GM04503 (cell line): ENCODE measurements at regions not wholly inside any gene's neighbourhood (a gene's known extent, or its start where the extent isn't known, plus 50 kb on each side); places are given as distances from the start of the nearest gene placed in this dataset.
"Not testable (repeated sequence)": the region's sequence is repeated elsewhere in the genome, so short reads cannot be mapped to it uniquely, and the experiment has no call there.

Experiments used
- DNase-seq: peaks from one replicate; pipeline ENCODE4 v3.0.0-alpha.2; 2012; ENCODE audit warnings: low read depth

DNA sequence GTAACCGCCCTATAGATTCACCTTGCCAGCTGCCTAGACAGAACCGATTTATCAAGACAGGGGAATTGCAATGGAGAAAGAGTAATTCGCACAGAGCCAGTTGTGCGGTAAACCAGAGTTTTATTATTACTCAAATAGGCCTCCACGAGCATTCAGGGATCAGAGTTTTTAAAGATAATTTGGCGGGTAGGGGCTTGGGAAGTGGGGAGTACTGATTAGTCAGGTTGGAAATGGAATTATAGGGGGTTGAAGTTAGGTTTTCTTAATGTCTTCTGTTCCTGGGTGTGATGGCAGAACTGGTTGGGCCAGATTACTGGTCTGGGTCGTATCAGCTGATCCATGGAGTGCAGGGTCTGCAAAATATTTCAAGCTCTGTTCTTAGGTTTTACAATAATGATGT lies 756.9 kb upstream of the ADGRB3 start:
- DNase-seq: not testable (repeated sequence)

DNA sequence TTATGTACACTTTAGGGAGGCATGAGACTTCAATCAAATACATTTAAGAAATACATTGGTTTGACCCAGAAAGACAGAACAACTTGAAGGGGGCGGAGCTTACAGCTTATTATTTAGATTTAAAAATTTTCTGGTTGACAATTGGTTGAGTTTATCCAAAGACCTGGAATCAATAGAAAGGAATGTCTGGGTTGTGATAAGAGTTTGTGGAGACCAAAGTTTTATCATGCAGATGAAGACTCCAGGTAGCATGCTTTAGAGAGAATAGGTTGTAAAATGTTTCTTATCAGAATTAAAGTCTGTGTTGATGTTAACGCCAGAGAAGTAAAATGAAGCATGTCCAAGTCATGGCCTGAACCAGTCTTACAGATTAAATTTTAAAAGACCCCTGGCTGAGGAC lies 757.8 kb upstream of the ADGRB3 start:
- DNase-seq: no peak

DNA sequence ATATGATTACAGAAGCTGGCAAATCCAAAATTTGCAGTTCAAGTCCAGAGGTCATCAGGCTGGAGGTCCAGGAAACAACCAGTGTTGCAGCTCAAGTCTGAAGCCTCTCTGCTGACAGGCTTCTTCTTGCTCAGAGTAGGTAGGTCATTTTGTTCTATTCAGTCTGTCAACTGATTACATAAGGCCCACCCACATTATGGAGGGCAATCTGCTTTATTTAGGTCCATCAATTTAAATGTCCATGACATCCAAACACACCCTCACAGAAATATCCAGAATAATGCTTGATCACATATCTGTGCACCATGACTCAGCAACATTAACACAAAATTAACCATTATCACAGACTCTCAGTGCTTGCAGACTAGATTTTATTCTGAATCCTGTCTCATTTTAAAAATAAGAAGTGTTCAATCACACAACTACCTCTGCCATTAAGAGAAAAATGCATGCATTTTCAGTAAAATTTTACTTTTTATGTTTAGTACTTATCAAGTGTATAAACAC lies 759.2 kb upstream of the ADGRB3 start:
- DNase-seq: no peak

DNA sequence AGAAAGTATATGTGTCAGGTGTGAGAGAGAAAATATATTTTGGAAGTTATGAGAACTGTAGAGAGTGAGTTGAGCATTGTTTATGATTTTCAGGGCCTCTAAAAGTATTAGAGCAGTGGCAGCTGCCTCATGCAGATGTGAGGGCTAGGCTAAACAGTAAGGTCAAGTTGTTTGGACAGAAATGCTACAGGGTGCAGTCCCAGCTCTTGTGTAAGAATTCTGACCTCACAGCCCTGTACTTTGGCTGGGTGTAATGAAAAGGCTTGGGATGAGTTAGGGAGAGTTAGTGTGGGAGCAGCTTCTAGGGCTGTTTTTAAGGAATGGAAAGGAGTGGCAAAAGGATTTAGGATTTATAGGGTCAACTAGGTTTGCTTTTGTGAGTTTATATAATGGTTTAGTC lies 764.8 kb upstream of the ADGRB3 start:
- DNase-seq: no peak

DNA sequence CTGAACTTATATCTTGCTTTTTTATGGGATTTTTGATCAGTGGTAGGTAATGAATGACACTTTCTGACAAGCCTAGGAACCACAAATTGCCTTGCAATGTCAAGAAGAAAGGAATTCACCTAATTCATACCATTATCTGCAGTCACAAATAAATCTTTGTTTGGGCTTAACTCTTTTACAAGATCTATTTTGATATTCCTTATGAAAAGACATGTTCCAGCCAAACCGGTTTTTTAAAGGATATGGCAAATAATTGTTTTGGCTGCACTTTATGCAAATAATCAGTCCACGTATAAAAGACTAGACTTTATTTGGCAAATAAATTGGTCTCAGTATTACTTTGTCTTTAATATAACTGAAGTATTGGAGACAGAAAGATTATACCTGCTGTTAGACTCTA lies 771.7 kb upstream of the ADGRB3 start:
- no peak for DNase-seq

DNA sequence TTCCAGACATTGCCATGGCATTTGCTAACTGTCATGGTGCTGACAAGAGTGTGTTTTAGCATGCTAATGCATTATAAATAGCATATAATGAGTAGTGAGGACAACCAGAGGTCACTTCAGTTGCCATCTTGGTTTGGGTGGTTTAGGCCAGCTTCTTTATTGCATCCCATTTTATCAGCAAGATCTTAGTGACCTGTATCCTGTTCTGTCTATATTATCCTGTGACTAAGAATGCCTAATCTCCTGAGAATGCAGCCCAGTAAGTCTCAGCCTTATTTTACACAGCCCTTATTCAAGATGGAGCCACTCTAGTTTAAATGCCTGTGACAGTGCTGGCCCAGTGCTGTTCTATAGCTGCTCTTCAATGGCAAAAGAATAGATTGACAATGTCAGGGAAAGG lies 781.0 kb upstream of the ADGRB3 start:
- no peak for DNase-seq

DNA sequence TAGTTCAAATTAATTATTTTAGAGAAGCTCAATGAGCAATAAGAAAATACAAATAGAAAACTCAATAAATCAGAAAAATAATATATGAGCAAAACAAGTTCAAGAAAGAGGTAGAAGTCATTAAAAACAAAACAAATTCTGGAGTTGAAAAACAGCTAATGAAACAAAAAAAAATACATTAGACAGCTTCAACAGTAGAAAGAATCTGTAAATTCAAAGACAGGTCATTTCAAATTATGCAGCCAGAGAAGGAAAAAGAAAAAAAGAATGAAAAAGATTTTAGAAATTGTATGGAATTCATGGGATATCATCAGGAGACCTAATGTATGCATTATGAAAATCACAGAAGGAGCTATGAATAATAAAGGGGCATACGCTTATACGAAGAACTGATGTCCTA lies 795.3 kb upstream of the ADGRB3 start:
- no peak for DNase-seq

DNA sequence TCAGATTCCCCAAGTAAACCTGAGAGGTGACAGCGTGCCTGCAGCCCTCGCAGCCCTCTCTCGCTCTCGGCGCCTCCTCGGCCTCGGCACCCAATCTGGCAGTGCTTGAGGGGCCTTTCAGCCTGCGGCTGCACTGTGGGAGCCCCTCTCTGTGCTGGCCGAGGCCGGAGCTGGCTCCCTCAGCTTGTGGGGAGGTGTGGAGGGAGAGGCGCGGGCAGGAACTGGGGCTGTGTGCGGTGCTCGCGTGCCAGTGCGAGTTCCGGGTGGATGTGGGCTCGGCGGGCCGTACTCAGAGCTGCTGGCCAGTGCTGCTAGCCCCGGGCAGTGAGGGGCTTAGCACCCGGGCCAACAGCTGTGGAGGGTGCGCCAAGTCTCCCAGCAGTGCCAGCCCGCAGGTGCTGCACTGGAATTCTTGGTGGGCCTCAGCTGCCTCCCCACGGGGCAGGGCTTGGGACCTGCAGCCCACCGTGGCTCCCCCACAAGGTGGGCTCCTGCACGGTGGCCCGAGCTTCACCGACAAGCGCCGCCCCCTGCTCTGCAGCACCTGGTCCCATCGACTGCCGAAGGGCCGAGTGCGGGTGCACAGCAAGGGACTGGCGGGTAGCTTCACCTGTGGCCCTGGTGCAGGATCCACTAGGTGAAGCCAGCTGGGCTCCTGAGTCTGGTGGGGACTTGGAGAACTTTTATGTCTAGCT lies 809.7 kb upstream of the ADGRB3 start:
- no peak for DNase-seq

DNA sequence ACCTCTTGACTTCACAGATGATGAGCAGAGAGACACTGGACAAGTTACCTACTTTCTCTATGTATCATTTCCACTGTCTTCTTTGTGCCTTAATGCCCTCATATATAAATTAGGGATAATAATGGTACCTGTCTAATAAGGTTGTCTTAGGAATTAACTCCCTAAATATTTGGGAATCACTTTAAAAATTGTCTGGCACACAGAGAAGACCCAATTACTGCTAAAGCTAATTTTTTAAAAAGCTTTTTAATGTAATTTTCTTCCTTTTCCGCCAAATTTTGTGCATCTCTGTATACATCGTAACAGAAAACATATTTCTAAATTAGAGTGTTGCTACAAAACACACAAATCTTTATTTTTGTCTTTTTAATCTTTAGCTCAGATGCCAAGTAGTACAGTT lies 816.8 kb upstream of the ADGRB3 start:
- DNase-seq: no peak

DNA sequence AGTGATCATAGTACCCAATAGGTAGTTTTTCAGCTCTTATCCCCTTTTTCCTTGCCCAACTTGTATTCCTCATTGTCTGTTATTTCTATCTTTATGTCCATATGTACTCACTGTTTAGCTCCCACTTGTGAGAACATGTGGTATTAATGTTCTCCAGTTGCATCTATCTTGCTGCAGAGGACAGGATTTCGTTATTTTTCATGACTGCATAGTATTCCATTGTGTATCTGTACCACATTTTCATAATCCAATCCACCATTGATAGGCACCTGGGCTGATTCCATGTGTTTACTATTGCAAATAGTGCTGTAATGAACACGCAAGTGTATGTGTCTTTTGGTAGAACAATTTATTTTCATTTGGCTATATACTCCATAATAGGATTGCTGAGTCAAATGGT lies 819.5 kb upstream of the ADGRB3 start:
- no peak for DNase-seq

DNA sequence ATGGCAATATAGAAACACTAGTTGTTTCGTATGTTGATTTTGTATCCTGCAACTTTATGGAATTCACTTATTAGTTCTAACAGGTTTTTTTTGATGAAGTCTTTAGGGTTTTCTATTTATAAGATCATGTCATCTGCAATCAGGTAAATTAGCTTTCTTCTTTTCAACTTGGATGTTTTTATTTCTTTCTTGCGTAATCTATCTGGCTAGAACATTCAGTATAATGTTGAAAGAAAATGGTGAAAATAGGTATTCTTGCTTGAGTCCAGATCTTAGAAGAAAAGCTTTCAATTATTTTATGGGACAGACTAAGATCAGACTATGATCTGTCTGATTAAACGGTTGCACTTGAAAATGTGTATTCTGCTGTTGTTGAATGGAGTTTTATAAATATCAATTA lies 820.8 kb upstream of the ADGRB3 start:
- no peak for DNase-seq

DNA sequence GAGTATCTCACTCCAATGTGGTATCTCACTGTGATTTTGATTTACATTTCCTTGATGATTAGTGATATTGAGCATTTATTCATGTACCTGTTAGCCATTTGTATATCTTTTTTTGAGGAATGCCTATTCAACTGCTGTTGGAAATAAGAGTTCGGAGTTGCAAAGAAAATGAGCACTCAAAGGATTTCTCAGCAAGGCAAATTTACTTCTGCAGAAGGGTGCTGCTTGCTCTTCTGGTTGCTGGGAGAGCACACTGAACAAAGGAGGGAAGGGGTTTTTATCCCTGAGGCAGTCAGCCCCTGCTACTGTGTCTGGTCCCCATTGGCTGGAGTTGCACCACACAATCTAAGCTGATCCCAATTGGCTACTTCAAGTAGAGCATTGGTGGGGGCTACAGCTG lies 822.4 kb upstream of the ADGRB3 start:
- DNase-seq: no peak

DNA sequence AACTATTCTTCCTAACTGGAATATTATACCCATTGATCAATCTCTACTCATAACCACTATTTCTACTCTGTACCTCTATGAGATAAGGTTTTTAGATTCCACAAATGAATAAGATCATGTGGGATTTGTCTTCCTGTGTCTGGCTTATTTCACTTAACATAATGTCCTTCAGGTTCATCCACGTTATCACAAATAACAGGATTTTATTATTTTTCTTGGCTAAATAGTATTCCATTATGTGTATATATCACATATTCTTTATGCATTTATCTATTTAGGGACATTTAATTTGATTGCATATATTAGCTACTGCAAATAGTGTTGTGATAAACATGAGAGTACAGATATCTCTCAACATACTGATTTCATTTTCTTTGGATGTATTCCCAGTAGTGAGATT lies 823.0 kb upstream of the ADGRB3 start:
- no peak for DNase-seq

DNA sequence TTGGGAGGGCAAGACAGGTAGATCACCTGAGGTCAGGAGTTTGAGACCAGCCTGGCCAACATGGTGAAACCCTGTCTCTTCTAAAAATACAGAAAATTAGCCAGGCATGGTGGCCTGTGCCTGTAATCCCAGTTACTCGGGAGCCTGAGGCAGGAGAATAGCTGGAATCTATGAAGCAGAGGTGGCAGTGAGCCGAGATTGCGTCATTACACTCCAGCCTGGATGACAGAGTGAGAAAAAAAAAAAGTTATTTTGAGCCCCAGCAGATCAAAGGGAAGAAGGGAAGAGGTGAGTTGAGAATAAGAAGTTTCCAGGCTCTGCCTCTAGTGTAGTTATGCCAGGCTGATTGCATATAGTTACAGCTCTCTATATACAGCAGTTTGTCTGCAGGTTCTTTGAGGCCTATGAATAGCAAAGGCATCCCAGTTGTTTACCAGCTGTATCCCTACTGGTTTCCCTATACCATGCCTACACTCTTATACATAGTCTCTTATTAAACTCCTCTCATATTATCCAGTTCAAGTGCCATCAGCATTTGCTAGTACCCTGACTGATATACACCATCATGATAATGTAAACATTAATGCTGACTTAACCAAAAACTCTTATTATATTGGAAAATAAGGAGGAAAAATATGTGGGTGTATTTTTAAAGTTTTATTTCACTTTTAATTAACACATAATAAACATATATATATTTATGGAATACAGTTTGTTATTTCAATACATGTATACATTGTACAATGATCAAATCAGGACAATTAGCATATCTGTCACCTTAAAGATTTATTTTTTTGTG lies 823.6 kb upstream of the ADGRB3 start:
- DNase-seq: no peak

DNA sequence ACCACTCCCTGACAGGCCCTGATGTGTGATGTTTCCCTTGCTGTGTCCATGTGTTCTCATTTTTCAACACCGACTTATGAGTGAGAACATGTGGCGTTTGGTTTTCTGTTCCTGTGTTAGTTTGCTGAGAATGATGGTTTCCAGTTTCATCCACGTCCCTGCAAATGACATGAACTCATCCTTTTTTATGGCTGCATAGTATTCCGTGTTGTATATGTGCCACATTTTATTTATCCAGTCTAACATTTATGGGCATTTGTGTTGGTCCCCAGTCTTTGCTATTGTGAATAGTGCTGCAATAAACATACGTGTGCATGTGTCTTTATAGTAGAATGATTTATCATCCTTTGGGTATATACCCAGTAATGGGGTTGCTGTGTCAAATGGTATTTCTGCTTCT lies 830.3 kb upstream of the ADGRB3 start:
- DNase-seq: not testable (repeated sequence)

DNA sequence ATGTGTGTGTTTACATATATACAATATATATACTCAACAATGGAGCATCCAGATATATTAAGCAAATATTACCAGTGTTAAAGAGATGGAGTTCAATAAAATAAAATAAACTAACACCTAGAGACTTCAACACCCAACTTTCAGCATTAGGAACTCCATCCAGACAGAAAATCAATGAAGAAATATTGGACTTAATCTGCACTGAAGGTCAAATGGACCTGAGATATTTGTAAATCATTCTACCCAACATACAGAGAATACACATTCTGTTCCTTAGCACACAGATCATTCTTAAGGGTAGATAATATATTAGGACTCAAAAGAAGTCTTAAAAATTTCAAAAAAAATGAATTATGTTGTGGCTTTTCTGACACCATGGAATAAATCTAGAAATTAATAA lies 832.3 kb upstream of the ADGRB3 start:
- no peak for DNase-seq

DNA sequence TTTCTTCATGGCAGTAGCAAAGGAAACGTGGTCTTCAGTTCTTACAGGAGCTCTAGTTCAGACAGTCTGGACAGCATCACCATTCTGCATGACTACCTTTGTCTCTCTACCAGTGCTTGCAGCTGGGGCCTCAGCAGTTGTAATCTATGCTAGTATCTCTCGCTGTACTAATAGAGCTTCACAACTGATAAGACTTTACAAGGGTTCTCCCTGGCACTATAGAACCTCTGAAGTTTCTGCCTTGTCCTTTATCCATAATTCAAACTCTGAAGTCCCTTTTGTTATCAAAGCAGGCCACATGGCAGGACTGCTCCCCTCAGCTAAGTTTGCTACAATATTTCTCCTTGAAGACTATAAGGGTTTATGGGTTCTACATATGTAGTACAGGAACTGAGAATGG lies 842.1 kb upstream of the ADGRB3 start:
- no peak for DNase-seq

DNA sequence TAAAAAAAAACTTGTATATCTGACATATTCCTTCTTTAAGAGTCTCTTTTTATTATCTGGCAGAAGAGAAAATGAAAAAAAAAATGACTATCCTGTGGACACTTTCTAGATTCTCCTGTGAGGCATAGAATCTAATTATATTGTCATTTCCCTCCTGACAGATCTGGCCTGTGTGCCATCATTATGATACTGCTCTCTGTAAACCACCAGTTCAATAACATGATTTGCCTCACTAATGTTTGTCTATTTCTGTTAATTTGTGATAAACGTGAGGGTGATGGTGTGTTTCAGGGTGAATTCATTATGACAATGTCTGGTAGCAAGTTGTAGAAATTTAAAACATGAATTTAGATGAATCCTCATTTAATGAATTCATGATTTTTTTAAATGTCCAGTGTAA lies 844.5 kb upstream of the ADGRB3 start:
- DNase-seq: no peak

DNA sequence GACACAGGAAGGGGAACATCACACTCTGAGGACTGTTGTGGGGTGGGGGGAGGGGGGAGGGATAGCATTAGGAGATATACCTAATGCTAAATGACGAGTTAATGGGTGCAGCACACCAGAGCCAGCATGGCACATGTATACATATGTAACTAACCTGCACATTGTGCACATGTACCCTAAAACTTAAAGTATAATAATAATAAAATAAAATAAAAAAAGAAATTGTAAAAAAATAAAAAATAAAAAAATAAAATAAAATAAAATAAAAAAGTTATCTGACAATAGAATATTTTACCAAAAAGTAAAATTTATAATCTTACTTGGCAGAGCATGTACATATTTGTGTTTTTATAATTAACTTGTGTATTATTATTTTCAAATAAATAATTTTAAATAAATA lies 848.0 kb upstream of the ADGRB3 start:
- DNase-seq: not testable (repeated sequence)

DNA sequence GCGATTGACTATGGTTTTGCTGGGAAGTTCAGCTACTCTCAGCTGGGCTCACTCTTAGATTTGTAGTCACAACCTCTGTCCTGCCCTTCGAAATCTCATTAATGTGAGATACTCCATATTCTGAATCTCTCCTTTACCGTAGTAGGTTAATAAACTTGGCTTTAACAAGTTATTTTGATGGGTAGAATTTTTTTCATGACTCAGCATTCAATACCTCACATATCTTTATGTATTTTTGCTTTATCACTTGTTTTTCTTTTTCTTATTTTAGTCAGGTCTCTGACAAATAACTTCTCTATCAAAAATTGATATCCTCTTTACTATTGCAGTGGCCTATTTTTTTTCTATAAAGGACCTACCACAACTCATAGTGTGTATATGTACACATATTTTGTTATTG lies 855.2 kb upstream of the ADGRB3 start:
- DNase-seq: no peak

DNA sequence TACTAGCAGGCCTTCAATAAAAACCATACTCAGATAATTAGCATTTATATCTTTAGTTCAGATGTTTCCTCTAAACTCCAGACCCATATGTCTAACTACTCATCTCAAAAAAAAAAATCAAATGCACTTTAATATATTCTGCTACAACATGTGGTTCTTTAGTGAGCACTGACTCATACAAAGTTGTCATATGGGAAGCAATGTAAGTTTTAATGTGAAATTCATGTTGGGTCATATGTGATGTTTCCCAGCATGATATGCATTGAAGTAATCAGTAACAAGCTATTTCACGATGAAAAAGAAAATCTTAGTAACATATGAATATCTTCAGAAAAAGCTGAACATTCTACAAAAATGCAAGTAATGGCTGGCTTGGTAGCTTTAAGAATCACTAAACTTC lies 859.7 kb upstream of the ADGRB3 start:
- DNase-seq: no peak

DNA sequence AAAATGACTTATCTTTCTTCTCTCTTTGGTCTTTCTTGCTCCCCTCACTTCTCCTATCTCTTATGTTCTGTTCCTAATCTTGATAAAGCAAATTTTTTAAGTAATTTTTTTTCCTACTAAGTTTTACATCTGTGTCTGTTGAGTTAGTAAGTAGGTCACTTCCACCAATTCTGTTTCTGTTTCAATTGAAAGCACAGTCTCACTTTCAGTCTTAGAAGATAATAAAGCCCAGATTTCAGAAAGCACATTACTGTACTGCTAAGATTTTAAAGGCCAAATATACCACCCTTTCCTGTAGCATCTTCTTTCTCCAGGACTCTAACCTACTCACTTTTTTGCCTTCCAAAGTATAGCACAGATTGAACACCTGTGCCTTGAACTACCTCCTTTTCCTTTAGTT lies 866.1 kb upstream of the ADGRB3 start:
- no peak for DNase-seq

DNA sequence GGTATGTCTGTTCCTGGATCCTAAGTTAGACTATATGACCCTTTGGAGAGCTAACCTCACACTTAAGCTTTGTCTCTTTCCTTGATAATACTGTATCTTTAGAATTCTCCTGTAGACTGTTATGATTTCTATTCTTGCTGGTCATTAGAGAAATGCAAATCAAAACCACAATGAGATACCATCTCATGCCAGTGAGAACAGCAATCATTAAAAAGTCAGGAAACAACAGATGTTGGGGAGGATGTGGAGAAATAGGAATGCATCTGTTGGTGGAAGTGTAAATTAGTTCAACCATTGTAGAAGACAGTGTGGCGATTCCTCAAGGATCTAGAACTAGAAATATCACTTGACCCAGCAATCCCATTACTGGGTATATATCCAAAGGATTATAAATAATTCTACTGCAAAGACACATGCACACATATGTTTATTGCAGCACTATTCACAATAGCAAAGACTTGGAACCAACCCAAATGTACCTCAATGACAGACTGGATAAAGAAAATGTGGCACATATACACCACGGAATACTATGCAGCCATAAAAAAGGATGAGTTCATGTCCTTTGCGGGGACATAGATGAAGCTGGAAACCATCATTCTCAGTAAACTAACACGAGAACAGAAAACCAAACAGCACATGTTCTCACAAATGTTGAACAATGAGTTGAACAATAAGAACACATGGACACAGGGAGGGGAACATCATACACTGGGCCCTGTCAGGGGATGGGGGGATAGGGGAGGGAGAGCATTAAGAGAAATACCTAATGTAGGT lies 867.8 kb upstream of the ADGRB3 start:
- DNase-seq: not testable (repeated sequence)
